CD14-positive monocyte (primary cell): ENCODE measurements at regions not wholly inside any gene's neighbourhood (a gene's known extent, or its start where the extent isn't known, plus 50 kb on each side); places are given as distances from the start of the nearest gene placed in this dataset.

Experiments
- DNase-seq, 3 donors: peaks; one replicate each; pipeline ENCODE4 v3.0.0-alpha.2; 2011 to 2022
- H2AFZ ChIP-seq: 2 replicates; pipeline ENCODE4 v1.6.0; 2012; ENCODE audit warnings: mild to moderate bottlenecking, low read depth, low read length, inconsistent platforms; ENCODE audit not compliant: insufficient read depth, poor library complexity, severe bottlenecking
- H3K27ac ChIP-seq, 2 donors: 1 replicate in 1 of 2; 2 replicates in 1 of 2; pipeline ENCODE4 v1.5.1; 2012 to 2013; ENCODE audit warnings: low read length in 2 of 2, control low read depth in 1 of 2, inconsistent platforms in 1 of 2, low read depth in 1 of 2, mild to moderate bottlenecking in 1 of 2
- H3K27me3 ChIP-seq, 2 donors: one replicate each; pipeline versions ENCODE4 v1.6.0 to v1.6.1; 2011 to 2013; ENCODE audit warnings: low read length in 2 of 2; ENCODE audit not compliant: control insufficient read depth in 2 of 2, insufficient read depth in 2 of 2
- H3K36me3 ChIP-seq, 2 donors: replicated peaks in 1 of 2; 1 replicate in 1 of 2; 2 replicates in 1 of 2; pipeline versions ENCODE4 v1.5.1 to v1.6.1; 2012 to 2013; ENCODE audit warnings: low read length in 2 of 2, control low read depth in 1 of 2, inconsistent platforms in 1 of 2, mild to moderate bottlenecking in 1 of 2; ENCODE audit not compliant: insufficient read depth in 2 of 2, control insufficient read depth in 1 of 2
- H3K4me1 ChIP-seq, 2 donors: 1 replicate in 1 of 2; 2 replicates in 1 of 2; pipeline versions ENCODE4 v1.5.1 to v1.6.1; 2012 to 2013; ENCODE audit warnings: low read length in 2 of 2, control low read depth in 1 of 2, inconsistent platforms in 1 of 2, mild to moderate bottlenecking in 1 of 2, moderate library complexity in 1 of 2; ENCODE audit not compliant: insufficient read depth in 2 of 2, control insufficient read depth in 1 of 2
- H3K4me2 ChIP-seq: replicated peaks from 2 replicates; pipeline ENCODE3; 2012; ENCODE audit warnings: low read length, moderate library complexity, mild to moderate bottlenecking; ENCODE audit not compliant: poor library complexity, severe bottlenecking; ENCODE audit errors: extremely low read depth
- H3K4me3 ChIP-seq, 3 experiments: fragments of 200-600 bp in 1 of 3; sonication (generic) in 1 of 3; replicated peaks in 1 of 3; 1 replicate in 2 of 3; 2 replicates in 1 of 3; pipeline ENCODE4 v1.5.1; 2011 to 2013; ENCODE audit warnings: low read length in 3 of 3, mild to moderate bottlenecking in 3 of 3, control low read depth in 2 of 3, low read depth in 2 of 3, inconsistent platforms in 1 of 3, moderate library complexity in 1 of 3
- H3K79me2 ChIP-seq: 2 replicates; pipeline ENCODE4 v1.6.0; 2012; ENCODE audit warnings: mild to moderate bottlenecking, control low read depth, inconsistent platforms, low read length, moderate library complexity; ENCODE audit not compliant: insufficient read depth
- H3K9ac ChIP-seq: 2 replicates; pipeline ENCODE4 v1.6.0; 2017; ENCODE audit warnings: low read length, mild to moderate bottlenecking; ENCODE audit not compliant: insufficient read depth, poor library complexity, severe bottlenecking
- H3K9me3 ChIP-seq, 2 donors: replicated peaks in 1 of 2; 1 replicate in 1 of 2; 2 replicates in 1 of 2; pipeline versions ENCODE4 v1.5.1 to v1.6.1; 2012 to 2013; ENCODE audit warnings: low read length in 2 of 2, control low read depth in 1 of 2; ENCODE audit not compliant: control insufficient read depth in 1 of 2, insufficient read depth in 1 of 2
- H4K20me1 ChIP-seq: 2 replicates; pipeline ENCODE4 v1.6.0; 2012; ENCODE audit warnings: mild to moderate bottlenecking, low read length, control low read depth, moderate library complexity; ENCODE audit not compliant: insufficient read depth
- H3K27ac Mint-ChIP-seq, 7 donors: one replicate each; pipeline ENCODE4 v1.8.0; 2020; ENCODE audit warnings: mild to moderate bottlenecking in 7 of 7, mixed read lengths in 7 of 7, moderate library complexity in 6 of 7, inconsistent platforms in 2 of 7
- H3K27me3 Mint-ChIP-seq, 3 donors: one replicate each; pipeline ENCODE4 v1.8.0; 2021 to 2022; ENCODE audit warnings: low read depth in 3 of 3, mild to moderate bottlenecking in 3 of 3, mixed read lengths in 3 of 3, moderate library complexity in 3 of 3, inconsistent platforms in 1 of 3
- H3K36me3 Mint-ChIP-seq, 2 donors: one replicate each; pipeline ENCODE4 v1.8.0; 2020; ENCODE audit warnings: mixed read lengths in 2 of 2, inconsistent platforms in 1 of 2, mild to moderate bottlenecking in 1 of 2
- H3K4me1 Mint-ChIP-seq: one replicate; pipeline ENCODE4 v1.8.0; 2020; ENCODE audit warnings: mild to moderate bottlenecking, mixed read lengths
- H3K4me3 Mint-ChIP-seq, 2 donors: one replicate each; pipeline ENCODE4 v1.8.0; 2020; ENCODE audit warnings: mild to moderate bottlenecking in 2 of 2, mixed read lengths in 2 of 2, moderate library complexity in 1 of 2
- H3K9me3 Mint-ChIP-seq, 7 donors: one replicate each; pipeline ENCODE4 v1.8.0; 2020 to 2022; ENCODE audit warnings: mixed read lengths in 7 of 7, mild to moderate bottlenecking in 6 of 7, moderate library complexity in 6 of 7, inconsistent platforms in 2 of 7
- WGBS: methylation state at CpG from one replicate; pipeline ENCODE4 v1.1.5; 2013; ENCODE audit warnings: missing lambda C conversion rate; ENCODE audit not compliant: insufficient coverage; 5-methylcytosine and 5-hydroxymethylcytosine counted together
- intact Hi-C, 2 donors: fragments of 100-400 bp; cut with micrococcal nuclease; formaldehyde crosslinking; loops; one replicate each; pipeline versions ENCODE4 v1.15.0 to v1.15.1; 2023
- TF ChIP-seq, protein P1 (sequence below): fragments of 200-600 bp; IDR thresholded peaks from one replicate; pipeline ENCODE4 v1.8.0; 2022; ENCODE audit warnings: antibody characterized with exemption, mild to moderate bottlenecking

GRCh38 chr16:62370445-62370844 is 334.2 kb upstream of the CDH8 start:
- no peak overlapping the region for H3K27ac Mint-ChIP-seq
- no peak for DNase-seq
- Histone ChIP-seq H3K4me2 (no peak overlapping the region), H2AFZ (no peak overlapping the region), H3K79me2 (no peaks in the 10 kb centered on the region), H3K27ac (no peak overlapping the region), H3K4me1 (no peaks in the 10 kb centered on the region), H3K4me3 (no peak overlapping the region), H3K36me3 (no peaks in the 10 kb centered on the region), H3K9me3 (no peaks in the 10 kb centered on the region), H4K20me1 (no peaks in the 10 kb centered on the region), H3K27me3 (no peaks in the 10 kb centered on the region), H3K9ac (no peak overlapping the region)
- no peaks in the 10 kb centered on the region for H3K36me3 Mint-ChIP-seq
- WGBS = 80% methylated on average over 2 of the region's 3 CpGs
- intact Hi-C loops = no loop called here
- no peak overlapping the region for H3K4me3 Mint-ChIP-seq
- no peaks in the 10 kb centered on the region for H3K4me1 Mint-ChIP-seq
- no peaks in the 10 kb centered on the region for H3K27me3 Mint-ChIP-seq
- H3K9me3 Mint-ChIP-seq = peaks cover 0 to 3% (median 0%) of the 10 kb centered on the region in 7 donors
- TF ChIP-seq, protein P1, sequence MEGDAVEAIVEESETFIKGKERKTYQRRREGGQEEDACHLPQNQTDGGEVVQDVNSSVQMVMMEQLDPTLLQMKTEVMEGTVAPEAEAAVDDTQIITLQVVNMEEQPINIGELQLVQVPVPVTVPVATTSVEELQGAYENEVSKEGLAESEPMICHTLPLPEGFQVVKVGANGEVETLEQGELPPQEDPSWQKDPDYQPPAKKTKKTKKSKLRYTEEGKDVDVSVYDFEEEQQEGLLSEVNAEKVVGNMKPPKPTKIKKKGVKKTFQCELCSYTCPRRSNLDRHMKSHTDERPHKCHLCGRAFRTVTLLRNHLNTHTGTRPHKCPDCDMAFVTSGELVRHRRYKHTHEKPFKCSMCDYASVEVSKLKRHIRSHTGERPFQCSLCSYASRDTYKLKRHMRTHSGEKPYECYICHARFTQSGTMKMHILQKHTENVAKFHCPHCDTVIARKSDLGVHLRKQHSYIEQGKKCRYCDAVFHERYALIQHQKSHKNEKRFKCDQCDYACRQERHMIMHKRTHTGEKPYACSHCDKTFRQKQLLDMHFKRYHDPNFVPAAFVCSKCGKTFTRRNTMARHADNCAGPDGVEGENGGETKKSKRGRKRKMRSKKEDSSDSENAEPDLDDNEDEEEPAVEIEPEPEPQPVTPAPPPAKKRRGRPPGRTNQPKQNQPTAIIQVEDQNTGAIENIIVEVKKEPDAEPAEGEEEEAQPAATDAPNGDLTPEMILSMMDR = no peak

DNA sequence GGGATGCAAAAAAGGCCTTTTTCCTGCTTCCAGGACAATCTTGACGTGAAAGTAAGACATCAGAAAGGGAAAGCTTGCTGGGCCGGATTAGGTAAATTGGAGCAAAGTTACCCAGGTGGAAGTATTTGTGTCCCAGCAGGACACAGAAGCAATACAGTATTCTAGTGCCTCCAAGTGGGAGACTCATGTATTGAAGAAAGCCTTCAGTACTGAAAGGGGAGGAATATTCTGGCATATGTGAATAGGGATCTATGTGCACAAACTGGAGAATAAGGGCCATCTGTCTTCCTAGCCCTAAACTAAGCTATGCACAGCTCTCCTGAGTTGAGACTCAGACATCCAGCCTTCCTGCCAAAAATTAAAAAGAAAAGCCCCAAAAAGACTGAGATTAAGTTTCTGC is 327.3 kb upstream of the CDH8 start:
- Histone ChIP-seq H4K20me1 (no peaks in the 10 kb centered on the region), H3K27ac (no peak overlapping the region), H3K79me2 (no peaks in the 10 kb centered on the region), H2AFZ (no peak overlapping the region), H3K27me3 (no peaks in the 10 kb centered on the region), H3K9me3 (no peaks in the 10 kb centered on the region), H3K4me3 (no peak overlapping the region), H3K9ac (no peak overlapping the region), H3K36me3 (no peaks in the 10 kb centered on the region), H3K4me2 (no peak overlapping the region), H3K4me1 (no peaks in the 10 kb centered on the region)
- intact Hi-C loops = no loop called here
- TF ChIP-seq, protein P1 = no peak
- DNase-seq = no peak
- no peaks in the 10 kb centered on the region for H3K4me1 Mint-ChIP-seq
- peaks cover 0 to 2% (median 0%) of the 10 kb centered on the region in 3 donors for H3K27me3 Mint-ChIP-seq
- H3K9me3 Mint-ChIP-seq = peaks cover 0 to 1% (median 0%) of the 10 kb centered on the region in 7 donors
- no peak overlapping the region for H3K4me3 Mint-ChIP-seq
- 47% methylated on average over 2 of the region's 2 CpGs for WGBS
- no peaks in the 10 kb centered on the region for H3K36me3 Mint-ChIP-seq
- no peak overlapping the region for H3K27ac Mint-ChIP-seq
